Stimulated activated CD8-positive, alpha-beta memory T cell treated with anti-CD3 and anti-CD28 coated beads, Interleukin-2, amount 100 ng/mL, for 1 hour (primary cell): ENCODE measurements at regions not wholly inside any gene's neighbourhood (a gene's known extent, or its start where the extent isn't known, plus 50 kb on each side); places are given as distances from the start of the nearest gene placed in this dataset.

ENCODE experiments used
- DNase-seq, 2 donors: peaks; one replicate each; pipeline ENCODE4 v3.0.0-alpha.2; 2020; ENCODE audit warnings: low read depth in 2 of 2

DNA sequence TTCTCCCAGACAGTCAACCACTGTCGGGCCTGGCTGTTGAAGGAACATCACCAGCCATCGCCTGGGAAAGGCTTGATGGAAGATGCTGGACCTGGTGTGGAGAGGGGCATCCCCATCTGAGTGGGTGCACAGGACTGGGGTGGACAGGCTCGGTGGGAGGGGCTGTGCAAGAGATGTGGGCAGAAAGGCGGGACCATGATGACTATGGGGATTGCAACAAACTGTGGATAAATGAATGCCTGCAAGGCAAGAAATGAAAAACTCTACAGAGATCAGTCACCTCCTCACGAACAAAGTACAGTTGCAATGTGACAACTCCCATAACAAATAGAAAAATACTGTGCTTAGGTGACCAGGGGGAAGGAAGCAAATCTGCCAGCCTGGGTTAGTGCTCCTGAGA lies 171.9 kb upstream of the GPR12 start:
- no peak for DNase-seq

DNA sequence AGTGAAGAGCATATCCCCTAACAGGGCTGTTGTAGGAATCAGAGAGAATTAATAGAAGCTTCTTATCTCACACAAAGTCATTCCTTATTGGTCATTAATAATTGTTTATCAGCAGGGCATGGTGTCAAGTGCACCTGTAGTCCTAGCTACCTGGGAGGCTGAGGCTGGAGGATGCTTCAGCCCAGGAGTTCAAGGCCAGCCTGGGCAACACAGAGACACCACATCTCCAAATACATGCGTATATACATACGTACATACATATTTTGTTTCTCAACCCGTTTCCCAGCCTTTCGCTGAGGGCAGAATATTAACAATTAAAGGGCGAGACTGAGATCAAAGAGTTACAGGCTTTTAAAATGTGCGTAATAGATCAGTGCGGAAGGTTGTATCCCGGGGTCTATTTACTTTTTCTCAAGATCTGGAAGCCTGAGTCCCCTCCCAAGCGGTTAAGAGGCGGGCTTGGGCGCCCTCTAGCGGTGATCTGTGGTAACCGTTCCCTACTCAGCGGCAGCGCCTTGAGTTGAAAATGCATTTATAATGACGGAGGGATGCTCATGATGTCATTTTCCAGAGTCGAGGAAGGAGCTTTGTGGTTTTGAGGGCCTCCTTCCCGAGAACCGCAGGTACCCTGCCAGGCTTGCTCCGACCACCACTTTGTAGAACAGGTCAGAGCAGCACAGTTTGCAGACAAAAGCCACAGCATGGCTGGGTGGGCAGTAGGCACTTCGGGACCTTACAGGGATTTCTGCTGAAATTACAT lies 169.6 kb upstream of the GPR12 start:
- DNase-seq = peak; percentile 51 to 59

DNA sequence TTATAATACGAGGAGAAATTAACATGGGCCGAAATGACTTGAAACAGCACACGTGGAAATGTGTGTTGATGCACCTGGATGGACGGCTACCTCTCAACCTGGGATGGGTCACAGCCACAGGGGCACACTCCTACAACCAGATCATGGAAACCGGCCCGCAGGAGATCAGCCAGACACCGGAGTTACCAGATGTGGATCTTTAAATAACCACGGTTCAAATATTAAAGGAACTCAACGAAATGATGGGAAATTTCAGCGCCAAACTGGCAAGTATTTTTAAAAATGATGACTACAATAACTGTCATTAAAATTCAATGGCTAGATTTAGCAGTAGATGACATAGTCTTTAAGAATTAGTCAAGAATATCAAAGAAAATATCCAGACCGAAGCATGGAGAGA lies 166.9 kb upstream of the GPR12 start:
- no peak for DNase-seq

DNA sequence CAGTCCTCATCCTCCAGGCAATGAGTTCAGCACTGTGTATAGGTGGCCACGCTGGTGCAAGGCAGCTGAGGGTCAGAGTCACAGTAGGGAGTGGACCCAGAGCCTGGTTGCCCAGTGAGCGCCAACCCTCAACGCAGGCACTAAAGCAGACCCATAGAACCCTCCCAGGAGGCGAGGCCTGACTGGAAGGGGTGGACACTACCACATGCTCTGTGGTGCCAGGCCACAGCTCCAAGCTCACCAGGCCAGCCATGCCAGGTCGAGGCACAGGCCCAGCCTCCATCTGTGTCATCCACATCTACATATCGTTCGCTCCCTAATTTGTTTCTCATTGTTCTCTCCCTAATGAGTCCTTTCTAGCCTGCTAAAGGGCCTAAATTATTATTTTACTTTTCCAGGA lies 165.8 kb upstream of the GPR12 start:
- no peak for DNase-seq

DNA sequence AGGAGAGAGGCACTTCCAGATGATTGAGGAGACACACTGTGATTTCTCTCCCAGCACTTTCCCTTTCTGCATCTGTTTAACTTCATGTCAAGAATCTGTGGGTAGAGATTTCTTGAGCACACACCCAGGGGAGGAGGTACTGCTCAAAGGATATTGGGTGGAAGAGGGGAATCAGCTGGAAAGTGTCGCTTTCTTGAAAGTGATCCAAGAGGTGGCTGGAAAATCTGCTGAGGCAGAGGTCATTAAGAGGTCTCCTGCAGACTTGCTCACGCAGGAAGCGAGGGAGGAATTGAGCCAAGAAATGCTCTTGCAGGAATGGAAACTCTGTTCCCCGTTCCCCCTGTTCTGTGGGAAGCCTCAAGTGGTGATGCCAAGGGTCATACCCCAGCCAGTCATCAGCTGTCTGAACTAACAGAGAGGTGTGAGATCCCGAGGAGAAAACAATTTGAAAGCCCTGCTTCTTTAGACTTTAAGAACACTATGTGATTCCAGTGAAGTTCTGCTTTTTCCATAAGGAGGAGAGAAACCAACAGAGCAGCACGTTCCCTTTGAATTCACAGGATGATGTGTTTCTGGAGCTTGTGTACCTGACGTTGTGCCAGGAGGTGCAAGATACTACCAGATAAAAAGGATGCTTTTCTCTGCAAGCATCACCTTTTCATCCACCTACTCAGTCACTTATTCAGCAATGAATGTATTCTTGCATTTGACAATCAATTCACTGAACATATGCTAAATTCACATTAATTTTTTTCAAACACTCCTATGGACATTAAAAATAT lies 163.4 kb upstream of the GPR12 start:
- DNase-seq = no peak

DNA sequence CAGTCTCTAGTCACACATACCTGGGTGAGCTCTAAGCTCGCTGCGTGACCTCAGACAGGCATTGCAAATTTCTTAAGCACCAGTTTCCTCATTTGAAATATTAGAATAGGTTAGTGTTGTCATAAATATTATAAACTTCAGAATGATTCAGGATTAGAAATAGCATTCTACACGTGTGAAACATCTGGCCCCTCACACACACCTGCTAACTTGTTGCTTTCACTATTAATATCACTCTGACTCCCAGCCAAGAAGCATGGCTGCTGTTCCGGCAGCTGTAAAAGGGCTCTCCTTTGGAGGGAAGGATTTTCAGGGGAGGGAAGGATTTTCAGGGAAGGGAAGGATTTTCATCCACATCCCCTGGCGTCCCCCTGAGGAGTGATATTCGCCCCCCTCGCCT lies 161.3 kb upstream of the GPR12 start:
- DNase-seq = no peak

DNA sequence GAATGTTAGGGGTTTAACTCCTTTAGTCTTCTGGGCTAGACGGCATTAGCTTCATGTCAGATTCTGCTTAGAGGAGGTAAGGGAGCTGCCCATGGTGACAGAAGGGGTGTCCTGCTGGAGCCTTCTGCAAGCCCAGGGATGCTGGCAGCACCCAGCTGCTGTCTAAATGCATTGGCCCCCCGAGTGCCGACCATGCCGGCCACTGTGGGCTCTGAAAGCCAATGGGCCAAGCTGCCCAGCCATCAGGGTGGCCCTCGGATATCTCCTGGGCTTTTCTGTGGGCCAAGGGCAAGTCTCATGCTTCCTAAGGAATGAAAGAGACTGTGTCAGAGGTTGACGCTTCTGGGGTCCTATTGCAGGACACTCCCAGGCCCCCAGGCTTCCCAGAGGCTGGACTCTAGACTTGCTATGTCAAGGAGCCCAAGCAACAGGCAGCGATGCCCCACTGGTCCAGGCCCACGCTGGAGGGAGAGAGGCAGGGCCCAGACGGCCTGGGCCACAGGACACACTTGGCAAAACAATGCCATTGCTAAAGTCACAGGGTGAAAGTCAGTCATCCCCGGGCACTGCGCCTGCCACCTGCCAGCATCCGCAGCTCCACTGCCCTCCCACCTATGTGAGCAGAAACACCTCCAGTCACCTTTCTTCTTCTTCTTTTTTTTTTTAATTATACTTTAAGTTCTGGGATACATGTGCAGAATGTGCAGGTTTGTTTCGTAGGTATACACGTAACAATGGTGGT lies 160.2 kb upstream of the GPR12 start:
- DNase-seq = no peak

DNA sequence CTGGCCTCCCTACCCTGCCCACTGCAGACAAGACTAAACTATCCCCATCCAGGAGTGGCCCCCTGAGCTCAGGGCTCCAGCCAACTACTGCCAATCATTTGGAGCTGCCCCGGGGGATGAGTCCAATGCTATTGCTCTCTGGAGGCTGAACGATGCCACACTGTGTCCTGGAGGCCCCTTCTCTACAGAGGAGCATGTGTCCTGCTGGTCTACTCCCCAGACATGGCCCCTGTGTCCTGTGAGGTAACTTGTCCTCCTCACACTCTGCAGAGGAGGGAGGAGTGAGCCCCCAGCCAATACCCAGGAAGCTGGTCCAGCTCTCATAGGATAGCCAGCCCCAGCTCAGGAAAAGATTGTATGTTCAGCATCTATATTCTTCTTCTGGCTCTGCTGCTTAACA lies 159.1 kb upstream of the GPR12 start:
- DNase-seq = no peak

DNA sequence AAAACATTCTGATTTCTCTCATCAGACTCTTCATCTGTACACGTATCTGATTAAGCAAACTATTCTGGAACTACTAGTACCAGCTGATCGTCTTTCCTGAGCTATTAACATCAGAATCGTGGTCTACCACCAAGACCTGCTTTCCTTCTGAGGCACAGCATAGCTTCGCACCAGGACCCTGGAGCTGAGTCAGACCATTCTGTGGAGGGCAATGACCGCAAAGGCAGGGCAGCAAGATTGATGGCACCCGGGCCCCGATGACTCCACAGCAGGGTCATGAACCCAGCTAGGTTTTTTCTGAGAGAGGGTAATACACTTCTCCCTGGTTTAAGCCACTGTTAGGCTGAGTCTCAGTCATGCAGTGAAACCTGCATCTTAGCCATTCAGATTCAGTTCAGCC lies 158.7 kb upstream of the GPR12 start:
- DNase-seq = no peak

DNA sequence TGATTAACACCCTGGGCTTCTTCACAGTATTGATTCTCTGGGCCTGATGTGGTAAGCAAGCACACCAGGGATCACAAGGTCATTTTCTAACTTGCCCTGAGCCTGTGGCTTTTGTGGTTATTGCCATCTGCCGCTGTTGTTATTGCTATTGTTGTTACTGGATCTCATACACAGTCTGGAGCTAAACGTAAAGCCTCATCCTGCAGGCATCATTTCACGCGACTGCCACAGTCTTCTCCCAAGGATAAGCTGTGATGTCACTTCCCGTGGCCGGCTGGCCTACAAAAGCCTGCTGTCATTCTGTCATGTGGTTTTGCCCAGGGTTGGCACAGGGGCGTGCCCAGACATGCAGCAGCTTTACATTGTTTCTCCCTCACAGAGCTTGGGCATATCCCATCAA lies 154.0 kb upstream of the GPR12 start:
- no peak for DNase-seq

DNA sequence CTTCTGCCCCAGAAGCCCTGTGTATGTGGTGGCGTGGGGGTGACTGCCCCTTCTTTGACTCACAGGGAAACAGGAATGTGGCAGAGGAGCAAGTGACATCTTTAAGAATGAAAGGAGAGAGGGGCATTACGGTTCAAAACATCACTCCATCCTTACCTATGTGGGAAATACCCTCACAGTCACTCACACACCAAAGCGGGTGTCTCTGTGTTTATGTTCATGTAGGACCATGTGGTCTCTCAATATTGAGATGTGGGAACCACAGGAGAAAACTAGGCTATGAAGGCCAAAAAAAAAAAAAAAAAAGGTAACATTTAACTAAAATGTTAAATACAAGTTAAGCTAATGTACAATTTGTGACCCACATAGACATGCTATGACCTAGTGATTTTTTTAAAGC lies 153.6 kb upstream of the GPR12 start:
- no peak for DNase-seq

DNA sequence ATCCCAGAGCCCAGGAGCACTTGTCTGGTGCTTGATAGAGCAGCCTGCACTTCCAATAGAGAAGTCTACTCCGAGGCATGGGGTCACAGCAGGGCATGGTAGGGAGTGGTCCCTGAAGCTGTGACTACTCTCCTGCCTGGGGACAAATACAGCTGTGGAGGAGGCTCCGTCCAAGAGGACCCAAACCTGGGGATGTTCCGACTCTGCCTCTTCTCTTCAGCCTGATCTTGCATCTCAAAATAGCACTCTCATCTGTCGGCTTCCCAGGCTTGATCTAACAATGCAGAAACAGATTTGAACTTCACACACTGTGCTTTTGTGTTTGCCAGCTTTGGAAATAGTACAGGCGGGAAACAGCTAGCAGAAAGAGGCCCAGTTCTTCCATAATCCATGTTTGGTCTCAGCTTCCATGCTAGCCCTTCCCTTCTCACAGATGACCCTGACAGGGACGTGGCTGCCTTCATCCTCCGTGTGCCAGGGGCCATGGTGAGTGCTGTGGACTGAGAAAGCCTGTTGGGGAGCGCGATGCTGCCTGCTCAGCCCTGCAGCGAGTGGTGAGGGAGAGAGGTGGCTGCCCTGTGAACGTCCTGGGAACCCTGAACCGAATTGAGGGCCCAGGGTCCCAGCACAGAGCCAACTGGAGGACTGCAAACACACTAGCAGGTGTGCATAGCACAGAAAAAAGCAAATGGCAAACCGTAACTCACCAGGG lies 150.3 kb upstream of the GPR12 start:
- DNase-seq = no peak

DNA sequence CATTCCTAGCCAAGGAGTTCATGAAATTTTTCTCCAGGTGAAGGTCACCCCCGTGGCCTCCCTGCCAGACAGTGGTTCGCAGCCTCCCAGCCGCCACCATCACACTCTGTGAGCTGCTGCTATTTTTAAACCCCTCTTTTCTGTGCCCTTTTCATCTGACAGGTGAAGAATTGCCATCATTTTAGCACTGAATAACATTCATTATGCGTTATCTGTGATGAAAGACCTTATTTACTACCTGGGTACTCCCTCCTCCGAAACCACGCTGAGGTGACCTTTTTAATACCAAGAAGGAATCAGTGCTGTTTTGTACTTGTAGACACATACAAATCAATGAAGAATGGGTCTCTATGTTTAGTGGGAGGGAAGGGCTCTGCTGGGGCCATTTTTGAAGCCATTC lies 148.9 kb upstream of the GPR12 start:
- no peak for DNase-seq

DNA sequence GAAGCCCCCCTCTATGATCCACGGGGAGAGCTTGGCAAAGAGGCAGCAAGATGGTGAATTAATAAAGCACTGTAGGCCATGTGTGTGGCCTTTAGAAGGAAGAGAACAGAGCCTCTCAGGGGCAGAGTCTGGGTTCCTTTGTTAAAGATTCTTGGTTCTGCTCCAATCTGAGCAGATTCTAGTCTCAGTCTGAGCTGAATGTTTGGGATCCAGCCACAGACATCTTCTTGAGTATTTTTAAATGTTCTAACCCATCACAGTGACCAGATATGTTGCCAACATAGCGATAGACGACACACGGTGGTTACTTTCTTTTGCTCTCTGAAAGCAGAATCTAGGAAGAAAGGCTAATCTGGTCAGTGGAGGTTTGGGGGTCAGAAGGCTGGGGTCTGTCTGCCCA lies 147.5 kb upstream of the GPR12 start:
- no peak for DNase-seq

DNA sequence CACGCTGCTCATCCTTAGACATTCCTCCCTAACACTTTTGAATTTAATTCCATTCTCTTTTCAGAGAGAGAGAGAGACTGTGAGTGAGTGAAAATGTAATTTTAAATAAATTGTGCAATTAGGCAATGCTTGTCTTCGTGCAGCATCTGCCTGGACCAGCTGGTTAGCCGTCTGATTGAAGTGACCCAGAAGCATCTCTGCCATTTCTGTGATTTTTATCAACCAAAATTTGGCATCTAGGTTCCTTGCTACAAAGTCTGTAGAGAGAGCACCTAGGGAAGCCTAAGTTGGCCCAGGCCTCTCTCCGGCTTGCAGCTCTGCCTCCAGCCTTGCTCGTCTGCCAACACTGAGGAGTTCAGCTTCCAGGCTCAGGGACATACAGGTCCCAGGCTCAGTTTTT lies 138.6 kb upstream of the GPR12 start:
- no peak for DNase-seq

DNA sequence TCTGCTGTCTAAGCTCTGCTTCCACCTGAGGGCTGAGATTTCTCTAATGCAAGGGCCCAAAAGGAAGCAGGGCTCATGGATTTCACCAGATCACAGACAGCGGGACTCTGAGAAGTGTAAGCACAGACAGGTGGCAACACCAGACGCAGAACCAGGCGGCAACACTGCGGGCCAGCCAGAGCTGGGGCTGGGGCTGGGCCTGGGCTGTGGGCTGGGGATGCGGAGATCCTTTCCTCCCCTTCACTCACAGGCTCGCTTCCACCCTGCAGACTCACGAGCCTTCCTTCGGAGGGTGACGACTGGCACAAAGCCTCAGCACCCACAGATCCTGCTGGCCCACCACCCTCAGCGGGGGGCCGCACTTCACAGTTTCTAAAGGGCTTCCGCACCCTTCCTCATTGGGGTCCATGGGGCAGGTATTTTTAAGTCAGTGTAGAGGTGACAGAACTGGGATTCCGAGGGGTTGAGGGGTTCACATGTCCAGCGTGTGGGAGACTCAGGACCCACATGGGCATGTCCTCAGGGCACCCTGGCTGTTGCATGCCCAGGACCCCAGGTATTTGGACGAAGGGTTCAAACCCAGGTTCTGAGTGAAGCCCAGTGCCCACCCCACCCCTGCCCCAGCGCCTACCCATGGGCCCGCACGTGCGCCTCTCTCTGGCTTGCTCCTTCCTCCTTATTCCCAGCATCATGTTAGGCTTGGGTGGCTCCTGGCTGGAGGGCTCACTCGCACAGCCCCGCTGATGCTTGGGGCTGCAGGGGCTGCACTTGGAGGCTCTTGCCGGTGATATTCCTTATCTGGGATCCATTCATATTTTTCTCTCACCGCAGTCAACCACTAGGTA lies 137.3 kb upstream of the GPR12 start:
- DNase-seq = no peak

DNA sequence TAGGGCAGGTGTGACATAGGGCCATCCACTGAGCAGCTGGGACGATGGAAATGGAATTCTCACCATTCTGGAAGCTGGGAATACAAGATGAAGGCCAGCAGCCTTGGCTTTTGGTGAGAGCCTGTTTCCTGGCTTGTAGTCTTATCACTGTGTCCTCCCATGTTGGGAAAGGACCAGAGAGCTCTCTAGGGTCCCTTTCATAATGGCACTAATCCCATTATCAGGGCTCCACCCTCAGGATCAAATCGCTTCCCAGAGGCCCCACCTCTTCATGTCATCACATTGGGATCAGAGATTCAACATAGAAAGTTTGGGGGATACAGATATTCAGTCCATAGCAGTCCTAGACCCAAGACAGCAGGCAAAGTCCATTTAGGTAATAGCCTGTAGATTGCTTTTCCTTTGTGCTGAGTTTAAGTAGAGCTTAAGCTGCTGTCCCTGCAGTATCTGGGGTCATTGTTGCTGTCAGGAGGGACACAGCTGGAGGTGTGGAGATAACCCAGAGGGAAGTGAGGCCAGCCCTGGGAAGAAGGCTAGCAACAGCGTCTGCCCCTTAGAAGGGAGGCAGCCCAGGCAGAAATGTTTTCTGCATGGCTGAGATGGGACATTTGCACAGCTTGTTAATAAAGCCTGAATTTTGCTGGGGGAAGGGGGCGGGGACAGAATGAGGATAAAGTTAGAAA lies 136.5 kb upstream of the GPR12 start:
- DNase-seq = no peak

DNA sequence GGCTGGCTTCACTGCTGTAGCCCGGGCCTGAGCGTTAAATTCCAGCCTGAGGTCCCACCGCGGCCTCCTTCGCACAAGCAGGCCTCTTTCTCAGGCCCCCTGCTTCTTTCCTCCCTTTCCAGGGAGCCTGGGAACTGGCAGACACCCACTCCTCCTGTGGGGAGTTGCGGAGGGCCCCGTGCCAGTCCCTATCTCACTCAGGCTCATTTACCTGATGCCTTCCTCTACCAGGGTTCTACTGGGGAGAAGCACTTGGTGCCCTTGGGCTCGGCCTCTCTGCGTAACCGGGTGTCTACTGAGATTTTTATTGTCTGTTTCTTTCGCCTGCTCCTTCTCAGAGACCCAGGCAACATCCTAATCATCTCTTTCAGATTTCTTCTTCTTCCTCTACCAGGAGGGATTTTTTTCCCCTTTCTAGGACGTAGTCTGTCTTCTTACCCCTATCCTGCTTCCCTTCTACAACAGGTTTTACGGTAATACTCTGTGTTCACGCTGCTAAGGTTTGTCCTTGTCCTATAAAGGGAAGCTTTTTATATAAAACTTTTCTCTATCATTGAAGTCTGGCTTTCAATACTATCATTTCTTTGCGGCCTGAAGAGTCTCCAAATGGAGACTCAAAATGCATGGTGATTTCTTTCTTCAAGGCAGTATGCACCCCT lies 135.4 kb upstream of the GPR12 start:
- DNase-seq = no peak

DNA sequence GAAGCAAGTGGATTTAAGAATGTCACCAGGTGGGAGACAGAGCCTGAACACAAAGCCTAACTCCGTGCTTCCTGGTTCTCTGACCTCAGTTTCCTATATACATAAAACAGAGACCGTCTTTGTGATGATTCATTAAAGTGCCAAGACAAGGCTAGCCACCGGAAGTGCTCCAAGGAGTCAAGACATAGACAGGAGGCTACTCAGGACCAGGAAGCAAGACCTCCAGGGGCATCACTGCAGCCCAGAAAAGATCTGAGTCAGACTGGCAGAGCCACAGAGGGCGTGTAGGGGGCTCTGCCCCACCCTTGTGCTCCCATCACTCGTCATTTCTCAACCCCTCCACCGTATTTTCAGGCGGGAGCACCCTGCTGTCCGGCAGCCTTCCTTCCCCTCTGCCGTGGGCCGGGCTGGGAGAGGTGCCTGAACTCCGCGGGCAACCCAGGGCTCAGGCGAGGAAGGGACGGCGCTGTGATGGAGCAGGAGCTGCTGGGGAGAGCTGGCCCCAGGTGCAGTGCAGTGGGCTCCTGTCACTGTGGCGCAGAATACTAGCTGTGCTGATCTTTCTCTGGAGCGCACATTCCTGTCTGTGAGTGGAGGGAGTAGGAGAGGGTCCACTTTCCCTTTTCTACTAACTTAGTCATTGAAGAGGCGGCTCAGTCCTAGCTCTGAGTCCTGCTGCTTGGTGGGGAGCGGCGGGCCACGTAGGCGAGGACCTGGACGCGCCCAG lies 134.7 kb upstream of the GPR12 start:
- DNase-seq = no peak
